Gastroesophageal sphincter (tissue), 4 donors: ENCODE measurements at regions not wholly inside any gene's neighbourhood (a gene's known extent, or its start where the extent isn't known, plus 50 kb on each side); places are given as distances from the start of the nearest gene placed in this dataset.
A peak's percentile ranks its signal among the peaks of the same experiment; 100 is the strongest.
"Not testable (repeated sequence)": the region's sequence is repeated elsewhere in the genome, so short reads cannot be mapped to it uniquely, and the experiment has no call there.

Source experiments
- ATAC-seq: fragments of 150-250 bp; one replicate; pipeline ENCODE4 v1.9.1; 2016; ENCODE audit warnings: mild to moderate bottlenecking, moderate library complexity
- H3K27ac ChIP-seq, 4 donors: fragments of 200-600 bp; sonication (generic) in 3 of 4; 1 replicate in 3 of 4; 2 replicates in 1 of 4; pipeline ENCODE4 v1.5.1; 2016 to 2019
- H3K27me3 ChIP-seq: fragments of 200-600 bp; sonication (generic); one replicate; pipeline ENCODE4 v1.5.1; 2019
- H3K36me3 ChIP-seq, 2 donors: fragments of 200-600 bp; sonication (generic); one replicate each; pipeline ENCODE4 v1.5.1; 2019; ENCODE audit warnings: control low read depth in 1 of 2
- H3K4me1 ChIP-seq, 3 donors: fragments of 200-600 bp; sonication (generic); 1 replicate in 2 of 3; 2 replicates in 1 of 3; pipeline ENCODE4 v1.5.1; 2016 to 2019; ENCODE audit warnings: control low read depth in 2 of 3
- H3K4me3 ChIP-seq, 2 donors: fragments of 200-600 bp; sonication (generic); one replicate each; pipeline ENCODE4 v1.5.1; 2019; ENCODE audit warnings: mild to moderate bottlenecking in 1 of 2, moderate library complexity in 1 of 2
- H3K9me3 ChIP-seq, 3 donors: fragments of 200-600 bp; sonication (generic); one replicate each; pipeline ENCODE4 v1.5.1; 2017 to 2019; ENCODE audit warnings: control low read depth in 2 of 3
- EP300 ChIP-seq: sonication (generic); formaldehyde crosslinking; IDR thresholded peaks from one replicate; pipeline ENCODE4 v1.6.1; 2017; ENCODE audit warnings: antibody characterized with exemption, mild to moderate bottlenecking
- POLR2A ChIP-seq, 2 donors: fragments of 450-650 bp; IDR thresholded peaks; one replicate each; pipeline ENCODE4 v1.6.1; 2017; ENCODE audit warnings: antibody characterized with exemption in 2 of 2, mild to moderate bottlenecking in 2 of 2, moderate library complexity in 1 of 2
- POLR2AphosphoS5 ChIP-seq: sonication (generic); formaldehyde crosslinking; IDR thresholded peaks from one replicate; pipeline ENCODE4 v1.6.1; 2017; ENCODE audit warnings: antibody characterized with exemption
- WGBS, 2 donors: methylation state at CpG; one replicate each; pipeline ENCODE4 v1.1.5; 2018; ENCODE audit warnings: low coverage in 1 of 2; 5-methylcytosine and 5-hydroxymethylcytosine counted together
- TF ChIP-seq, protein P1 (sequence below), 4 experiments: fragments of 200-600 bp in 2 of 4; fragments of 450-650 bp in 2 of 4; sonication (generic) in 1 of 4; IDR thresholded peaks; one replicate each; pipeline ENCODE4 v1.5.1; 2017 to 2019; ENCODE audit warnings: antibody characterized with exemption in 4 of 4, mild to moderate bottlenecking in 2 of 4, moderate library complexity in 2 of 4

DNA sequence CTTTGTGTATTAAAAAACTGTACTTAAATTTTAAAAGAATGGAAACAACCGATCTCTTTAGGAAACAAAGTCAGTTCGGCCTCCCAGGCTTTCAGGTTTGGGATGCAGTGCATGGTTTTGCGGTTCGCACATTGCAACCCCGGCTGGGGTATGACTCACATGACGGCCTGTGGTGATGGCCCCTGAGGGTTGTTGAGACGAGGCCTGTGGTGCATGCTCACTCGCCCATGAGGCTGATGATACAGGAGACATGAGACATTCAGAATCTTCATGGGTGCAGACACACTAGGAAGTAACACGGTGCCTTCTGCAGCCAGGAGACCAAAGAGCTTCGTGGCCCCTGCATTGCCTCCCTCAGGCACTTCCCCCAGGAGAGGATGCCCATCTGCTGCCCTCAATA lies 724.6 kb upstream of the SALL3 start:
- Histone ChIP-seq H3K9me3 (no peaks in the 10 kb centered on the region), H3K4me1 (no peaks in the 10 kb centered on the region), H3K27ac (no peak overlapping the region), H3K27me3 (peaks cover 7% of the 10 kb centered on the region), H3K4me3 (no peak overlapping the region), H3K36me3 (no peaks in the 10 kb centered on the region)
- ATAC-seq: no peak
- TF ChIP-seq EP300: no peak
- 91% methylated on average over 9 of the region's 10 CpGs; no CpG with 5 or more reads in 1 of the 2 donors for WGBS, 2 donors

DNA sequence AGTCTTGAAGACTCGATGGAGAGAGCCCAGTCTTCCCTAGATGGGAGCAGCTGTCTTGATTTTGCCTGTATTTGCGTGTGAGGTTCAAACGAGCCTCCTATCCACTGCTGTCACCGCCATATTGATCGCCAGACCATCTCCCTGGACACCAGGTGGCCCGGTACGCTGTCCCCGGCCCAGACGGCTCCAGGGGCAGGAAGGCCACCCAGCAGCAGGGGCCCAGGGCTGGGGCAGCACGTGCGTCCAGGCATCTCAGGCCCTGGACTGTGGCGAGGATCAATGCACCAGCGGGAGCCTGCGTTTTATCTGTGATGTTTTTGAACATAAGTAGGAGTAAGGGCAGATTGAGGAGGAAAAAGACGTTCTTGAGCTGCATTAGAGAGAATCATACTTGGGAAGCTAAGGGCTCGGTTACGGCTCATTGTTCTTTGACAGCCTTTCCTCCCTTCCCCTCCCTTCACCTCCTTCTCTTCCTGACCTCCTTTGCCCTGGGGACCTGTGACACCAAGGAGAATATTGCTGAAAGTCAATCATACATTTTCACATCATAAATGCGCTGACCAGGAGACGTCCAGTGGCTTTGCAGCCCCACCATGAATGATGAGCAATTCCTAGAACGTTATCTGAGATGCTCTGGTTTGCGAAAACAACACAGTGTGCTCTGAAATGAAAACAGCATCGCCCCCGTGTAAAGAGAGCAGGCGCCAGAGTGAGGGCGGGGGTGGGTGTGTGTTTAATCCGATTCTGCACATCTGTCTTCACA lies 711.2 kb upstream of the SALL3 start:
- peaks cover 0 to 3% (median 0%) of the 10 kb centered on the region in 3 donors for H3K9me3 ChIP-seq
- WGBS, 2 donors: 68 to 74% methylated on average over 9 to 21 of the region's 26 CpGs

DNA sequence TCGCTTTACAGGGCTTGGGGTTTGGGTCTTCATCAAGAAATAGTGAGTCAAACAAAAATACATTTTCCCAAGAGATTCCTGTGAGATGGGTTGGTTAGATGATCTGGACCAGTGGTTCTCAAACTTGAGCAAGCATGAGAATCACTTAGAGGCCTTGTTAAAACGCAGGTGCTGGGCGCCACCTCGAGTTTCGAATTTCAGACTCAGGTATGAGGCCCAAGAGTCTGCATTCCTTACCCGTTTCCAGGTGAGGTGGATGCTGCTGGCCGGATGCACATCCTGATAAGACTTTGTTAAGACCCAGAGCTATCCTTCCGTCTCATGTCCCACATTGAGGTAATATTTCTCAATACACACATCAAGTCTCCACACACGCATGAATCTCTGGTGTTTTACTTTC lies 707.8 kb upstream of the SALL3 start:
- WGBS, 2 donors: 77 to 87% methylated on average over 9 of the region's 9 CpGs
- Histone ChIP-seq H3K4me3 (no peak overlapping the region), H3K4me1 (no peaks in the 10 kb centered on the region), H3K36me3 (no peaks in the 10 kb centered on the region), H3K9me3 (peaks cover 0 to 20% (median 0%) of the 10 kb centered on the region in 3 donors), H3K27ac (no peak overlapping the region), H3K27me3 (peaks cover 5% of the 10 kb centered on the region)
- TF ChIP-seq EP300 (no peak), POLR2AphosphoS5 (no peak), POLR2A (IDR thresholded peaks at IDR 0.05) (no peak)
- TF ChIP-seq, protein P1, sequence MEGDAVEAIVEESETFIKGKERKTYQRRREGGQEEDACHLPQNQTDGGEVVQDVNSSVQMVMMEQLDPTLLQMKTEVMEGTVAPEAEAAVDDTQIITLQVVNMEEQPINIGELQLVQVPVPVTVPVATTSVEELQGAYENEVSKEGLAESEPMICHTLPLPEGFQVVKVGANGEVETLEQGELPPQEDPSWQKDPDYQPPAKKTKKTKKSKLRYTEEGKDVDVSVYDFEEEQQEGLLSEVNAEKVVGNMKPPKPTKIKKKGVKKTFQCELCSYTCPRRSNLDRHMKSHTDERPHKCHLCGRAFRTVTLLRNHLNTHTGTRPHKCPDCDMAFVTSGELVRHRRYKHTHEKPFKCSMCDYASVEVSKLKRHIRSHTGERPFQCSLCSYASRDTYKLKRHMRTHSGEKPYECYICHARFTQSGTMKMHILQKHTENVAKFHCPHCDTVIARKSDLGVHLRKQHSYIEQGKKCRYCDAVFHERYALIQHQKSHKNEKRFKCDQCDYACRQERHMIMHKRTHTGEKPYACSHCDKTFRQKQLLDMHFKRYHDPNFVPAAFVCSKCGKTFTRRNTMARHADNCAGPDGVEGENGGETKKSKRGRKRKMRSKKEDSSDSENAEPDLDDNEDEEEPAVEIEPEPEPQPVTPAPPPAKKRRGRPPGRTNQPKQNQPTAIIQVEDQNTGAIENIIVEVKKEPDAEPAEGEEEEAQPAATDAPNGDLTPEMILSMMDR (IDR thresholded peaks at IDR 0.05): no peak
- ATAC-seq: no peak

More for the DNA sequence above, 711.2 kb upstream of the SALL3 start:
- Histone ChIP-seq H3K27ac (no peak overlapping the region), H3K27me3 (peaks cover 5% of the 10 kb centered on the region), H3K4me3 (no peak overlapping the region), H3K36me3 (no peaks in the 10 kb centered on the region), H3K4me1 (no peaks in the 10 kb centered on the region)
- TF ChIP-seq EP300 (no peak), POLR2AphosphoS5 (no peak), POLR2A (IDR thresholded peaks at IDR 0.05) (no peak)
- TF ChIP-seq, protein P1 (IDR thresholded peaks at IDR 0.05): no peak
- ATAC-seq: no peak

DNA sequence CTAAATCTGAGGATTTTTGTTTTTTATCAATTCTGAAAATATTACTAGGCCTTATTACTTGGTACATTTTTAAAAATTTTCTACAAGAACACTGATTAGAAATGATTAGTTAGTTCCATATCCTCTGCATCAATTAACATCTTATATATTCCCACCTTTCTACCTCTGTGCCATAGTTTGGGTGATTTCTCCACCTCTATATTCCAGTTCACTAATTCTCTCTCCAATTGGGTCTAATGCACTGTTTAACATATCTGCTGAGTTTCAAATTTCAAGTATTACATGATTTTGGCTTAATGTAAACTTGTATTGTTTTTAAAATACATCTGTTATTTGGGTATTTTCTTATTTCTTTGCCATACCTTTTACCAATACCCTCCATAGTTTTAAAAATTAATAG lies 705.7 kb upstream of the SALL3 start:
- Histone ChIP-seq H3K27me3 (no peaks in the 10 kb centered on the region), H3K27ac (no peak overlapping the region), H3K4me1 (no peaks in the 10 kb centered on the region), H3K9me3 (peaks cover 0 to 17% (median 0%) of the 10 kb centered on the region in 3 donors), H3K4me3 (no peak overlapping the region), H3K36me3 (no peaks in the 10 kb centered on the region)
- no peak for ATAC-seq
- TF ChIP-seq POLR2A (IDR thresholded peaks at IDR 0.05) (no peak), EP300 (no peak), POLR2AphosphoS5 (no peak)
- TF ChIP-seq, protein P1 (IDR thresholded peaks at IDR 0.05): no peak

GRCh38 chr18:78283425-78283824 lies 696.2 kb upstream of the SALL3 start:
- H3K9me3 ChIP-seq, ATAC-seq, H3K4me3 ChIP-seq, H3K27ac ChIP-seq, H3K36me3 ChIP-seq, H3K4me1 ChIP-seq, H3K27me3 ChIP-seq: not testable (repeated sequence)
- WGBS, 2 donors: 71 to 79% methylated on average over 5 to 6 of the region's 7 CpGs

- peak overlapping the region in 1 of 2 donors; percentile 17 for H3K4me3 ChIP-seq
- H3K36me3 ChIP-seq: no peaks in the 10 kb centered on the region
- no peak for TF ChIP-seq POLR2AphosphoS5
- no peak for TF ChIP-seq EP300
- TF ChIP-seq, protein P1 (IDR thresholded peaks at IDR 0.05): no peak
- no peak for TF ChIP-seq POLR2A (IDR thresholded peaks at IDR 0.05)
- peaks cover 41% of the 10 kb centered on the region for H3K27me3 ChIP-seq
- peak; percentile 74 for ATAC-seq
- no peaks in the 10 kb centered on the region for H3K9me3 ChIP-seq
- H3K4me1 ChIP-seq: no peaks in the 10 kb centered on the region
- WGBS, 2 donors: 20 to 40% methylated on average over 13 of the region's 13 CpGs
- H3K27ac ChIP-seq: peak overlapping the region in 3 of 4 donors; percentile 31 to 60 (median 44)
These were observed 686.8 kb upstream of the SALL3 start for GRCh38 chr18:78292618-78293380.
